ENCODE measurements at regions not wholly inside any gene's neighbourhood (a gene's known extent, or its start where the extent isn't known, plus 50 kb on each side); places are given as distances from the start of the nearest gene placed in this dataset.
"Not testable (repeated sequence)": the region's sequence is repeated elsewhere in the genome, so short reads cannot be mapped to it uniquely, and the experiment has no call there.

DNA sequence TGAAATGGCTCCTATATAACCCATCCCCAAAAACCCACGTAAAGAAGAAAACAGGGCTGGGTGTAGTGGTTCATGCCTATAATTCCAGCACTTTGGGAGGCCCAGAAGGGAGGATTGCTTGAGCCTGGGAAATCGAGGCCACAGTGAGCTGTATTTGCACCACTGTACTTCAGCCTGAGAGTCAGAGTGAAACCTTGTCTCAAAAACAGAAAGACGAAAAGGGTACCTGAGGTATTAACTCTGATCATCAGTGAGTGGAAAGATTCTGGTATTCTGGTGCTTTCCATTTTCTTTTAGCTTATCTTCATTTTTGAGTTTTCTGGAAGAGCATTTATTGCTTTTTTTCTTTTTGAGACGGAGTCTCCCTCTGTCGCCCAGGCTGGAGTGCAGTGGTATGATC lies 110.6 kb upstream of the PRKX start:
- TF ChIP-seq POLR2AphosphoS5, POLR2A, SPI1, TAF1 (IDR thresholded peaks at IDR 0.05; ENCODE audit: low read depth, low read length): not testable (repeated sequence)

Measured in GM12891 (cell line).